Hematopoietic multipotent progenitor cell treated with erythropoietin and hydrocortisone succinate and interleukin-3 and kit ligand, for 4 days (in vitro differentiated cells): ENCODE measurements at regions not wholly inside any gene's neighbourhood (a gene's known extent, or its start where the extent isn't known, plus 50 kb on each side); places are given as distances from the start of the nearest gene placed in this dataset.

ENCODE experiments used
- DNase-seq: peaks from one replicate; pipeline ENCODE4 v3.0.0-alpha.2; 2015

DNA sequence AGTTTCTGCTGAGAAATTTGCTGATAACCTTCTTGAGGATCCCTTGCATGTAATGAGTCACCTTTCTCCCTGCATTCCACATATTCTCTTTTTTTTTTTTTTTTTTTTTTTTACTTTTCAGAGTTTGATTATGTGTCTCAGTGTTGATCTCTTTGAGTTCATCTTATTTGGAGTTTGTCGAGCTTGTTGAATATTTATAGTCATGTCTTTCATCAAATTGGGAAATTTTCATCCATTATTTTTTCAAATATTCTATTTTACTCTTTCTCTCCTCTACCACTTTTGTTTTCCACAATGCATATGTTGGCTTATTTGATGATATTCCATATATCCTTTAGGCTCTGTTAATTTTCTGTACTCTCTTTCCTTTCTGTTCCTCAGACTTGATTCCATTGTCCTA is 136.1 kb downstream of the MAD2L1 start:
- DNase-seq = no peak

DNA sequence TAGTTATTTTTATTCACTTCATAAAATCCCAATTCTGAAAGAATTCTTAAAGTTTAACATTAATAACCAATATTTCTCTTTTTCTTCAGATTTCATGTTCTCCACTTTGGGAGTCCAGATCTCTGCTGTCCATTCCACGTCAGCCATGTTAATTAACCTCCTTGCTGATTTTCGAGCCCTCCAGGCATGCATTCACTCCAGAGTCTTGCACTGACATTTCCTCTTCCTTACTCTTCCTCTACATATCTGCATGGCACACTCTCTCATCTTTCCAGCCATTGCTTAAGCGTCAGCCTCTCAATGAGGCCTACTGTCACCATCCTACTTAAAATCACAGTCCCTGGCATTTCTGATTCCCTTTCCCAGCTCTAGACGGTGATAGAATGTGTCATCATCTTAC is 144.8 kb downstream of the MAD2L1 start:
- no peak for DNase-seq

DNA sequence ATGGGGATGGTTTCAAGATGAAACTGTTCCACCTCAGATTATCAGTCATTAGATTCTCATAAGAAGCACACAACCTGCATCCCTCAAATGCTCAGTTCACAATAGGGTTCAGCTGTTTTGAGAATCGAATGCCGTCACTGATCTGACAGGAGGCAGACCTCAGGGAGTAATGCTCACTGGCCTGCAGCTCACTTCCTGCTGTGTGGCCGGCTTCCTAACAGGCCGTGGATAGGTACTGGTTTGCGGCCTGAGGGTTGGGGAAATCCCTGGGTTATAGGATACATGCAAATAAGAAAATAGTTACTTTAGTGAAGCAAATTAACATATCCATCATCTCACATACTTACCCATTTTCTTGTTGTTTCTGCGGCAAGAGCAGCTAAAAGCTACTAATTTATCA is 160.4 kb downstream of the MAD2L1 start:
- no peak for DNase-seq

DNA sequence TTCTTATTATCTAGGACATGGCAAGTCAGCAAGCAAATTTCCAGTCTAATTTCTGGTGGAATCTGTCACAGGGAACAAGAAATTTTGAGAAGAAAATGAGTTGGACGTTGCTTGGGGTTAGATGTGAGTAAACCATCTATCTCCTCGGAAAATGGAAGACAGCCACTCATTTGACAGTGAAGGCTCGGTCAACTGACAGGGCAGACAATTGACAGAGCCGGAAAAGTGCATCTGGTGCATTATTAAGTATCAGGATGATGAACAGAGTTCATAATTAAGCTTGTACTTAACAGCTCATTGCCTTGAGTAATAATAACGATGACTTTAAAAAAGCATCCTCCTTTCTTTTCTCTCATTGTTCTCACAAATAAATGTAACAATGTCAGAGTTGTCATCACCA is 168.4 kb downstream of the MAD2L1 start:
- no peak for DNase-seq

DNA sequence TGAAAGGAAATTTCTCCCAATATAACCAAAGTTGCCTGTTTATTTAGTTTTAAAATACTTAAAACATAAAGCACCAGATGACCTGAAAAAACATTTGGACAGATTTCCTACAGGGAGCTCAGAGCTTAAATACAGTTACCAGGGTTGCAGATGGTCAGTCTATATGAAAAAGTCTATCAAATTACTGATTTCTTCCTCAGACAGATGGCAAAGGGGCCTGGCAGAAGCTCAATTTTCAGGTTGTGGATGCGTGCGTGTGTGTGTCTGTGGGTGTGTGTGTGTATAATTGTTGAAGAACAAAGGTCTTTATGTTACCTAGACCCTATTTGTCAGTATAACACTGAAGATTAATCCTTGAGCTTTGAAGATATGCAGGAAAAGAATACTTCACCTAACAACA is 169.4 kb downstream of the MAD2L1 start:
- DNase-seq = no peak

DNA sequence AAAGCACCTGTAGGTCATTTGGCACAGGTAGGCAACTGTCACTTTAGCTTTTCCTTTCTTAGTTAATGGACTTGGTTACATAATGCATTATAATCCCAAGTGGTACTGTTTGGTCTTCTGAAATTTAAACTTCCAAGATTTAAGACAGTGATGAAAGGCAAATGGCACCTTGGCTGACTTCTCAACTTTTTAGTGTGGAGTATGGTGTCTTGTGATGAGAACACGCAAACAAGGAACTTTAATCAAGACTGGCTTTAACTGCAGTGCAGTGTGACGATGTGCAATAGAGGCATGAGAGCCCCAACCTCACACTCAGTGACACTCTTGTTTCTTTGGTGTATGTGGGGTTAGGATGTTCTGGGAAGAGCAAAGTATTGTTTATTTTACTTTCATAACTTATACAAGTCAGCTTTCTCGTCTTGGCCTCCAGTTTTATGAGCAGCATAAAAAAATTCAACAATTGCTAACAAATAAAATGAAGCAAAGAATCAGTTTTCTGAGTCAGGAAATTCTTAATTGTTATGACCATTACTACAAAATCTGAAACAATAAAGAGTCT is 171.9 kb downstream of the MAD2L1 start:
- no peak for DNase-seq

DNA sequence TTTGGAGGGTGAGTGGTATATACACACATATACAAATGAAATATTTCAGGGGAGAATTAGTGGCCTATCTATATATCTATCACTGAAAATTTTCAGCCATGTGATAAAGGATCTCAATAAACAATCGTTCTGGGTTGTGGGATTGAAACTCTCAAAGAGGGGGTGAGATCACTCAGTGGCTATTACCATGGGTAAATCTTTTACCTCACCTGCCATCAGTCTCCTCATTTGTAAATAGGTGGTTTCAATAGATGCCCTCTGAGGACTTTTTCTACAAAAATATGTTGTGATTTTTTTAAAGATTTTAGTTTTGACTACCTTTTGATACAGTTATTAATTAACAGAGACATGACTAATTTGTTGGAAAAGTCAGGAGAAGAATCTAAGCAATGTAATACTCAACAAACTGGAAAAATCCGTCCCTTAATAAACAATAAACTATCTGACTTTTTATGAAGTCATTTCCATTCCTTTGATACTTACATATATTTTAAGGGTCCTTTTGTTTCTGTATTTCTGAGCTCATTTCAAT is 192.8 kb downstream of the MAD2L1 start:
- DNase-seq = no peak

DNA sequence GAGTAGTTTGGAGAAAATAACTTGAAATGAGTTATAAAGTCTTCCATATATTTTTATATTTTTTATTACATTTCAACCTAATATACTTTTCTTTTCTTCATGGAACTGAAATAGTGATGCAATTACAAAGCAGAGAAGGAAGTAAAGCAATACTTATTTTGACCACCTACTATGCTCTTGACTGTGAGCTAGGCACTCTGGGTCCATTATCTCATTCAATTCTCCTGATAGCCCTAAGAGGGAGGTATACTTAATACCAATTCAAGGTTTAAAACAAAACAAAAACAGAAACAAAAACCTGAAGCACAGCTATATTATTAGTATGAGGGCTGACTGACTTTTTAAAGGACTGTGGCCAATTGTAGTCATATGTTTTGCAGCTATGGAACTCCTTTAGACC is 193.5 kb downstream of the MAD2L1 start:
- DNase-seq = no peak

DNA sequence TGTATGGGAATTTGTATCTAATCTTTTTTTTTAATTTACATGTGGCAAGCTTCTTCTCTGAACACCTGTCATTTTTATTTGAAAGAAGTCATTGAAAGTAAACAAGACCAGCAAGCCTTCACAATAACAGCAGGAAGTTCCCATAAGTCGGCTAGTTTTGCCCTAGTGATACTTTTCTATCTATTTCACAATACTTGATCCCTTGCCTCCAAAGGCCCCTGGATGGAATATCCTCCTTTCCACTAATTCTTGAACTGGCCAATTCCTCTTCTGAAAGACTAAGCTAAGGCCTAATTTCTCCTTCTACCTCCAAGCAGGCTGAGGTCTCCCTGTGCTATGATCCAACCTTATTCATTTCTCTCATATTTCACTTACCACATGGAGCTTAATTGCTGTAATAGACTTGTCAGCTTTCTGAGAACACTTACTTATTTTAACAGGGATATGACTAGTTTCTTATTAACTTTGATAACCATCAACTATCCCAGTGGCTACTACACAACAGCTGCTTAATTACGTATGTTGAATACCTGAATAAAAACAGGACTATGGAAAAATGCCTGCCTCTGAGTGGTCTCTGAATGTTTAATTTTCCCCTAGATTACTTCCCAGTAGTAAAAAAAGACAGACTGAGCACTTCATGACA is 194.2 kb downstream of the MAD2L1 start:
- no peak for DNase-seq

DNA sequence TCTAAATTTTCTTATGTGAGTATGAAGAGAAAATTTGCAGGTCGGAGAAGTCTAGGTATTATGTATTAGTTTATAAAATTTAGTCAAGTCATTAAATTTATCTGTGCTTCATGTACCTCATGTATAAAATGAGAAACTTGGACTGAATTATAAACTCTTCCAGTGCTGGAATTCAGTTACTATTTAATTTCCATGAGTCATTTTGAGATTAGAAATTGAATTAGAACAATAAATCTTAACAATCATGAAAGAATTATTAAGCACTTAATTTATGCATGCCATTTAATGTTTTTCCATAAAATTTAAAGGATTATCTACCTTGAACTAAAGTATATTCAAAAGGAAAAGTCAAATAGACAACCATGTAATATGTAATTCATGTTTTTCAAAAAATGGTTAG is 195.8 kb downstream of the MAD2L1 start:
- DNase-seq = no peak

DNA sequence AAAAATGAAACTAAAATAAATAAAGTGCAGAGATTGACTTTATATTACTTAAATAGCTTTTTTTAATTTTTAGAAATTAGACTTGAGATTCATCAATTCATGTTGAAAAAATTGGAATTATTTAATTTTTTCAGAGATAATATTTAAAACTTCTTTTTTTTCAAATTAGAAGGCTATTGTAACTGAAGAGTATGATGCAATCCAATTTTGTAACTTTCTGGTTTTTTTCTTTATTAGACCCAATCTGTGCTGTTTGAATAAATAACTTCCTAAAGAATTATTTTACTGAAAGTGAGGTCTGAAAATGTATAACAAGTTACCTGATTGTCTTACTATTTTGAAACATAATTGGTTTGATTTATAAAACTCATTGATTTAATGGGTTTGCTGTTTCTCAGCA is 200.9 kb downstream of the MAD2L1 start:
- DNase-seq = no peak

DNA sequence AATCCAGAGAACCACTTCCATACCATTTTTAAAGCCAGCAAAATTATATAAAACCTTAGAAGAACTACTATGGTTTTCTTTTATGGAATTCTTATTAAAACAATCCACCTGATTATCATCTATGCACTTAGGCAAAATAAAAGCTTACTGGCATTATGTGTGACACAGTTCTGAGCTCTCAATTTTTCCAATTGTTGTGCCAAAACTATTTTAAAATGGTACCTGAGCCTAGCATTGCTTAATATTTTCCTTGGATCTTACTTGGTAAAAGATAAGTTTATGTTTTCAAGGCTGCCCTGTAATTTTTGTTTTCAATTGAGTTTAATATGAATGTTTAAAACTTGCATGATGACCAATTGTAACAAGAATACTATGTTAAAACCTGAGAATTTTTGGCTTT is 201.3 kb downstream of the MAD2L1 start:
- DNase-seq = no peak

DNA sequence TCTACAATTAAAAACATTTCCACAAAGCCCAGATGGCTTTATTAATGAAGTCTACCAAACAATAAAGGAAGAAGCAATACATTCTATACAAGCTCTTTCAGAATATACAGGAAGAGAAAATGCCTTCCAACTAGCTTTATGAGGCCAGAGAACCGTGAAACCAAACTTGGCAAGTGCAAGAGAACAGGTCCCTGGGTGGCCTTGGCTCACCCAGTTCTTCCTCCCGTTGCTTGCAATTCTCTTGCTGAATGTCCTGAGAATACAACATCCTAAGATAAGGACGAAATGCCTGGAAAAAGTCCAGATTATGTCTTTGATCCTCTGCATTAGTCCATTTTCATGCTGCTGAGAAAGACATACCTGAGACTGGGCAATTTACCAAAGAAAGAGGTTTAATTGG is 204.9 kb downstream of the MAD2L1 start:
- DNase-seq = no peak

DNA sequence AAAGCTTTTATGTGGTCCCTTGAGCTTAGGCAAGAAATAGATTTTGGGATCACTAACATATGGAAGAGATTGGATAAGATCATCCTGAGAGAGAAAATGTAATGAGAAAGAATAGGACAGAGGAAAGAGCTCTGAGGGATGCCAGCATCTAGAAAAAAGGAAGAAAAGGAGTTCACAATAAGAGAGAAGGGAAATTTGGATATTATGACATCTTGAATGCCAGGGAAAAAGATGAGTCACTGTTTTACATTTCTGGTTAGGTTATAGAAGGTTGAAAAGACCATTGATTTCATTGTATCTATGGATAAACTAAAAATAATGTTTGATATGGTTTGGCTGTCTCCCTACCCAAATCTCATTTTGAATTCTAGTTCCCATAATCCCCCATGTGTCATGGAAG is 208.5 kb downstream of the MAD2L1 start:
- no peak for DNase-seq

DNA sequence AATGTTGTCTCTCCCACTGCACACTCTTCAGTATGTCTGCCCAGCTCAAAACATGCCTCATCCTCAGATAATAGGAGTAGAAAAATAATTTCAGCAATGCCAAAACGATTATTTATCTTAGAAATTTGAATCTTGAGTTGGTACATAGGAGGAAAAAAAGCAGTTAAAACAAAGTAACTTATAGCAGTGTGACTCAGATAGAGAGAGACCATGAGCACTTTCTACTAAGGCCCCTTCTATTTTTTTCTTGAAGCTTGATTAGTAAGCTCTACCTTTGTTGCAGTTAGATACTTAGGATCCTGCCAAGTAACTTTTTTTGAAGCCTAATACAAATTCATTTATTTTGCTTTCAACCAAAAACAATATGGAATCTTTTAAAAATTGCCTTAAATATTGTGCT is 212.3 kb downstream of the MAD2L1 start:
- DNase-seq = no peak

DNA sequence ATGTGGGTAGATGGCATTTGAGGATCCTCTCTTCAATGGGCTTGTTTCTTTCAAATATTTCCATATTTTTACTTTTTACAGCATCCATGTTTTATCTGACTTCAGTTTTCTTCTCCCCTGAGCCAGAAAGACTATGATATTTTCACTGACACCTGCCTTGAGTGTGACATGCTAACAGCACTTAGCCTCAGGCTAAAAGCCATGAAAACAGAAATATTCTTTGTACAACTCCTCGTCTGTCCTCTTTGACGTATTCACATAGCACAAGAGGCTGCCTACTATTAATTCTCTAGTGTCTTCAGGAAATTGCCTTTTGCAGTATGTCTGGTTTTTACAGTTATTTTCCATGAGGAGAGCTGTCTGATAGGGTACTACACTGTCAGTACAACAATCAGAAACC is 215.0 kb downstream of the MAD2L1 start:
- no peak for DNase-seq

DNA sequence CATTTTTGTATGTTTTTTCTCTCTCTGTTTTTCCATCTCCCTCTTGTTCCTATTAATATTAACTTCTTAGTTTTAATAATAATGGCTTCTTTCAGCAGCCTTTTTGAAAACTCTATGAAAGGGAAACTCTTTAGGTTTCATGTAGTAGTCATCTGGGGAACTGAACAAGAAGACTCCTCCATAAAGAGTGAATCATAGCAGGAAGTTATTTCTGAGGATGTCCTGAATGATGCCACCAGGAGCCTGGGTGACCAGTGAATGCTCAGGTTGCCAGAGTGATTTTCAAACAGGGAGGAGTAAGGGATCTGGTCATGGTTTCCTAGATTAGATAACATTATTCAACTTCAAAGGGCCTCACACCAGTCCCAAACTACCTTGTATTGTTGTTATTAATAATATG is 212.8 kb upstream of the PDE5A start:
- DNase-seq = no peak

DNA sequence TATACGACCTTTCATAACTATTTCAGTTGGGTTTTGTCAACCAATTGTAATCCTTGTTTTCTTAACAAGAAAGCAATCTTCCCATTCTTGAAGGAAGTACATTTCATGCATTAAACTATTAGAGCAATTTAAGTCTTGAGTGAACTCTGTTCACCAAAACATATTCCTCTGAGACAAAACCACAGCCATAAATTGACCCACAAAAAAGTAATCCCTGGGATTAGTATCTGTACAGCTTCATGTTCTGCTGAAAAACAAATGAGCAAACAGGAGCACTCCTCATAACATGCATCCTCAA is 207.0 kb upstream of the PDE5A start:
- DNase-seq = no peak

DNA sequence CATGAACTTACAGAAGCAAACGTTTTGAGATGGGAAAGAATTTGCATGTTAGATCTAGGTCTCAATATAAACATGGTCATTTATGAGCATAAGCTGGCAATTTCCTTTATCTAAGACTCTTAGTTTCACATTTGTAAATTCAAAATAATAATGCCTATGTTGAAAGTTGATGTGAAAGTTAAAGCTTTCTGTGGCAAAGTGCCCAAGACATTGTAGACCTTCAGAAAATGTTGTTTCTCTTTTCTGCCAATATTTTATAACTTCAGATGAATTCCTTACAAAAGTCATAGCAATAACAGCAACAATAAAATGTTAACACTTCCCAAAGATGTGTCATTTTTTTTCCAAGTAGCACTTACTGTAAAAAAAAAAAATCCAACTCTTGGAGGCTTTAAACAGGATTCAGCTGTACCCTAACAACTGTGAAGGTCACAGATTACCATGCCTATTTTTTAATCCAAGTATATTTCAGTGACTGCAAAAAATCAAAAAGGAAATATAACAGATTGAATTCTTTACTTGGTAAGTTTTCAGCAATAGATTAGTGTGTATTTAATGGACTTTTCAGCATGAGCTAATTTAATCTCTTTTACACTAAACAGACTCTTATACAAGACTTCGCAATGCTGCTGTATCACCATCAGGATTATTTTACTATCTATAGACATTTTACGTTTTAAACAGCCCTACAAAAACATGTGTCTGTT is 206.5 kb upstream of the PDE5A start:
- no peak for DNase-seq

DNA sequence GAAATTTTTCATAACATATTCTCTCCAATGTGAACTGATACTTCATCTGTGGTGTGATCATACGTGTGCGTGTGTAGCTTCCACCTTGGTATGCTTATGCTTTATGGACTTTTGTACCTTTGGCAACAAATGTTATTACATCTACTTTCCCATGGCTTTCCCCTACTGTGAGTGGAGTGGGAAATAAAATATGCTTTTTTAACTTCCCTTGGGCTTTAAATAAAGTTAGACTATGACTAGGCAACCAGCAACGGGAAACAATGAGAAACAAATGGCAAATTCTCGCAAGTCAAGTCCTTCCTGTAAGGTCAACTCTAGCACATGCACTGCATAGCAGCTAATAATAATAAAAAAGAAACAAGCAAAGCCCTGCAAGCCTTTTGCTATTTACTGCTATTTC is 205.0 kb upstream of the PDE5A start:
- no peak for DNase-seq

DNA sequence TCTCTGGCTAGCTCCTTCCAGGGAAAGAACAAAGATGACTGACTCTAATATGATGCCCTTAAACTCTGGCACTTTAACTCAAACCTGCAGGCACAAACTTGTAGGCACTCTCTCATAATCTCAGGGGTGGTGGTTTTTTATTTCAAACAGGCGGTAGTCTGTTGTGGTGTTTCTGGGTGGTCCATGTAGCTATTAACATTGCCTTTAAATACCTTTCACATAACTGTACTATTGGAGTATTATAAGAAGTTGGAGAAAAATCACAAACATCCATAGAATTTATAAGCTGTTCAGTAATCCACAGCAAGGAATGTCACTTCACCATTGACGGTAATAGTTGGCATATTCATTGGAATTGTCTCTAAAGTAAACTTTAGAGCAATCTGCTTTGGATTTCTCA is 204.2 kb upstream of the PDE5A start:
- no peak for DNase-seq

DNA sequence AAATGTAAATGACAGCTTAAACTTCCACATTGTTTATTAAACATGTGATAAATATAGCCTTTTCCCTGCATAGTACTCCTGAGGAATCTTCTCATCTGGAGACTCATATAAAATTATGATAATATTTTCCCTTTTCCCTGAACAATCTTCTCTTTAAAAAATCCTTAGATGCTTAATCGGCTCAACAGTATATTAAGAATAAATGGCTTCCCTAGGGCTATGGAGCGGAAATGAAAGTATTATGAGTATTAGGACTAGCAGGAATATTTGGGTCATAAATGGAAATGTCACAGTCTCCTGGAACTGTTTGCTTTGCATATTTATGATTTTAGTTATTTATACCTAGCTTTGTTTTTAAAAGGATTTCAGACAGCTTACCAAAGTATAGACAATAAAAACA is 200.7 kb upstream of the PDE5A start:
- no peak for DNase-seq

DNA sequence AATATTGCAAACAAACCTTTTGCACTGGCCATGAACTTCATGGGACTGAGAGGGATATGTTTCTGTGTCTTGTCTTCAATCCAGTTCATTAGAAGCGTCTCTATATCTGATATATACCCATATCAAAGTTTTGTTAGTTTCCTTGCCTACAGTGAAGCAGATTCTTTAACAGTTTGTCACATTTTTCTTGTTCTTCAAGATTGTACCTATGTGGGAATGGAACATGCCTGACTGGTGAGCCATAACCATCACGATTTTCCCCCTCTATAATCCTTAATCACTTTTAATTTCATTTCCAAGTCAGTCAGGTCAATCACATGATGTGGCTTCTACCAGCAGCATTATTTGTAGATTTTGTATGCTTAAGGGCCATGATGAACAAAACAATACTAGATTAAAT is 197.1 kb upstream of the PDE5A start:
- DNase-seq = no peak

DNA sequence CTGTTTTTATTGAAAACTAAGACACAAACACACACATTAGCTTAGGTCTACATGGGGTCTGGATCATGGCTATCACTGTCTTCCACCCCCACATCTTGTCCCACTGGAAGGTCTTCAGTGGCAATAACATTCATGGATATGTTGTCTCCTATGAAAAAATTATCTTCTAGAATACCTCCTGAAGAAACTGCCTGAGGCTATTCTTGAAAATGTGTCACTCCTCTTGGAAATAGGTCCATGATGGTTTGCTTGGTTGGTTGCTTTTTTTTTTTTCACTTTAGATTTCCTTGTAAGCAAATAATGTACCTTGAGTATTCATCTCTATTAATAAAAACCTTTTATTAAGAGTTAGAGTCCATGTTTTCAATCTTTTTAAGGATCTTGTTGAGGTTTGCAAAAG is 195.3 kb upstream of the PDE5A start:
- DNase-seq = no peak

DNA sequence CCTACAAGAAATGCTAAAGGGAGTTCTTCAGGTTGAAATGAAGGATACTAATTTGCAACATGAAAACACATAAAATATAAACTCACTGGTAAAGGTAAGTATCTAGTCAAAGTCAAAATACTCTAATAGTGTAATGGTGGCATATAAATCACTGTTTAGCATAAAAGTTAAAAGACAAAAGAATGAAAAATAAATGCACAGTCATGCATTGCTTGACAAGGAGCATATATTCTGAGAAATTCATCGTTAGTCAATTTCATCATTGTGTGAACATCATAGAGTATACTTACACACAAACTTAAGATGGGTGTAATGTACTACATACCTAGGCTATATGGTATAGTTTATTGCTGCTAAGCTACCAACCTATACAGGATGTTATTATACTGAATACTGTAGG is 194.4 kb upstream of the PDE5A start:
- DNase-seq = no peak
